ENCODE measurements at regions not wholly inside any gene's neighbourhood (a gene's known extent, or its start where the extent isn't known, plus 50 kb on each side); places are given as distances from the start of the nearest gene placed in this dataset.

DNA sequence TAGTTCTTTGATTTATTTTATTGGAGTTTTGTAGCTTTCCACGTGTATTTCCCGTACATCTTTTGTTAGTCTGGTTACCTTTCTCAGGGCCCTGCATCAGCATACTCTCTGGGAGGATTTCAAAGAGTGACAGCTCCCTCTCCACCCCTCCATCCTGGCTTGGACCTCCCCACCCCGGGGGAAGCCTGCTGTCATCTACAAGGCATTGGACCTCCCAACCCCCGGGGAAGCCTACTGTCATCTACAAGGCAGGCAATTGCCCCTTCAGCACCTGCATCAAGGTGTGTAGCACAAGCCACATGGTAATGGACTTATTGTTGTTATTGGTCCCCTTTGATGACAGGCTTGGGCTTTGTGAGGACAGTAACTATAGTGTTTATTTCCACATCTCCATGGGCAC is 390.1 kb downstream of the TCERG1L start:
- H3K9me2 ChIP-seq (ENCODE audit: insufficient read depth) = no peaks in the 10 kb centered on the region
- ATAC-seq (no peak), DNase-seq (ENCODE audit: low spot score) (no peak)
- TF ChIP-seq JUNB (IDR thresholded peaks at IDR 0.05; ENCODE audit: unreplicated experiment) = no peak
- Mint-ChIP-seq H3K36me3 (ENCODE audit: low read depth) (peaks cover 3% of the 10 kb centered on the region; the same call in 1 of the 3 replicates), H3K27me3 (ENCODE audit: insufficient read depth, low read depth, poor library complexity) (peaks cover 3% of the 10 kb centered on the region), H3K4me3 (no peak overlapping the region), H3K27ac (no peak overlapping the region), H3K4me1 (no peaks in the 10 kb centered on the region), H3K9me3 (peaks cover 27% of the 10 kb centered on the region)
- H3K27ac ChIP-seq (ENCODE audit: low read depth) = no peak overlapping the region
- H2AFZ ChIP-seq = no peak overlapping the region
- no peaks in the 10 kb centered on the region for H3F3A ChIP-seq (replicated peaks; ENCODE audit: low read depth)
- no peaks in the 10 kb centered on the region for H3K4me1 ChIP-seq (ENCODE audit: insufficient read depth)
- no peaks in the 10 kb centered on the region for H4K20me1 ChIP-seq (replicated peaks; ENCODE audit: insufficient read depth)
- no peak overlapping the region for H3K4me3 ChIP-seq
- H3K79me2 ChIP-seq (replicated peaks; ENCODE audit: insufficient read depth) = no peaks in the 10 kb centered on the region
- no peak overlapping the region for H3K4me2 ChIP-seq
- no peaks in the 10 kb centered on the region for H3K27me3 ChIP-seq (ENCODE audit: insufficient read depth)
- no peaks in the 10 kb centered on the region for H3K36me3 ChIP-seq (ENCODE audit: insufficient read depth)

DNA sequence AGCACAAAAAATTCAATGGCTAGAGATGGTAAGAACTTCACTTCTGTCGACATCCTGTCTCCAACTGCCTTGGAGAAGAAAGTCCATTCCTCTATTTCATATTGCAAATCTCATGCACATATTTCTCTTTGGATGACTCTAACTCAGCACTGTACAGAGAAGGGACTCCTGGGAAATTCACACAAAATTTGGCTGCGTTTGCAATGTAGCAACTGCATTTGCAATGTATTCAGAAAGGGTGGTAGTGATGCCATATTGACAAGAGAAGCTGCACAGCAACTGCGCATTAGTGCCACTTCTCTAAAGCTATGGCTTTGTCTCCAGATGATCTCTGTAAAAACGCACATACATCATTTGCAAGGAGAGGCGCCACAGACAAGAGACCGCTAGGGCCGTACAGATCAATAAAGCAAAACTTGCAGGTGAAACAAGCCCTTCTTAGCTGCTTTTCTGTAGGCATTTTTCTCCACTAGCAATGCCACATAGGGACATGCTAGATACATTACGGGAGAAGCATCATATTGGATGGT is 389.5 kb downstream of the TCERG1L start:
- no peak for DNase-seq (ENCODE audit: low spot score)
- Histone ChIP-seq H3K27me3 (ENCODE audit: insufficient read depth) (no peaks in the 10 kb centered on the region), H3F3A (replicated peaks; ENCODE audit: low read depth) (no peaks in the 10 kb centered on the region), H3K79me2 (replicated peaks; ENCODE audit: insufficient read depth) (no peaks in the 10 kb centered on the region), H4K20me1 (replicated peaks; ENCODE audit: insufficient read depth) (no peaks in the 10 kb centered on the region), H3K4me3 (no peak overlapping the region), H3K27ac (ENCODE audit: low read depth) (no peak overlapping the region), H3K4me1 (ENCODE audit: insufficient read depth) (no peaks in the 10 kb centered on the region), H2AFZ (no peak overlapping the region), H3K4me2 (no peak overlapping the region), H3K36me3 (ENCODE audit: insufficient read depth) (no peaks in the 10 kb centered on the region), H3K9me2 (ENCODE audit: insufficient read depth) (no peaks in the 10 kb centered on the region)
- Mint-ChIP-seq H3K4me3 (no peak overlapping the region), H3K27ac (no peak overlapping the region), H3K9me3 (peaks cover 22% of the 10 kb centered on the region), H3K4me1 (no peaks in the 10 kb centered on the region), H3K27me3 (ENCODE audit: insufficient read depth, low read depth, poor library complexity) (peaks cover under 1% of the 10 kb centered on the region), H3K36me3 (ENCODE audit: low read depth) (no peaks in the 10 kb centered on the region)
- ATAC-seq = no peak
- TF ChIP-seq, protein P1, sequence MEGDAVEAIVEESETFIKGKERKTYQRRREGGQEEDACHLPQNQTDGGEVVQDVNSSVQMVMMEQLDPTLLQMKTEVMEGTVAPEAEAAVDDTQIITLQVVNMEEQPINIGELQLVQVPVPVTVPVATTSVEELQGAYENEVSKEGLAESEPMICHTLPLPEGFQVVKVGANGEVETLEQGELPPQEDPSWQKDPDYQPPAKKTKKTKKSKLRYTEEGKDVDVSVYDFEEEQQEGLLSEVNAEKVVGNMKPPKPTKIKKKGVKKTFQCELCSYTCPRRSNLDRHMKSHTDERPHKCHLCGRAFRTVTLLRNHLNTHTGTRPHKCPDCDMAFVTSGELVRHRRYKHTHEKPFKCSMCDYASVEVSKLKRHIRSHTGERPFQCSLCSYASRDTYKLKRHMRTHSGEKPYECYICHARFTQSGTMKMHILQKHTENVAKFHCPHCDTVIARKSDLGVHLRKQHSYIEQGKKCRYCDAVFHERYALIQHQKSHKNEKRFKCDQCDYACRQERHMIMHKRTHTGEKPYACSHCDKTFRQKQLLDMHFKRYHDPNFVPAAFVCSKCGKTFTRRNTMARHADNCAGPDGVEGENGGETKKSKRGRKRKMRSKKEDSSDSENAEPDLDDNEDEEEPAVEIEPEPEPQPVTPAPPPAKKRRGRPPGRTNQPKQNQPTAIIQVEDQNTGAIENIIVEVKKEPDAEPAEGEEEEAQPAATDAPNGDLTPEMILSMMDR (conservative IDR thresholded peaks at IDR 0.05; ENCODE audit: low read depth in 2 of 2) = no peak
- no peak for TF ChIP-seq EZH2 (IDR thresholded peaks at IDR 0.05; ENCODE audit: low read depth, unreplicated experiment)
- TF ChIP-seq ZNF114 (CRISPR knock-in tag; IDR thresholded peaks at IDR 0.05) = no peak
- no peak for TF ChIP-seq EZH2phosphoT487 (IDR thresholded peaks at IDR 0.05; ENCODE audit: unreplicated experiment)
- TF ChIP-seq, protein P2, sequence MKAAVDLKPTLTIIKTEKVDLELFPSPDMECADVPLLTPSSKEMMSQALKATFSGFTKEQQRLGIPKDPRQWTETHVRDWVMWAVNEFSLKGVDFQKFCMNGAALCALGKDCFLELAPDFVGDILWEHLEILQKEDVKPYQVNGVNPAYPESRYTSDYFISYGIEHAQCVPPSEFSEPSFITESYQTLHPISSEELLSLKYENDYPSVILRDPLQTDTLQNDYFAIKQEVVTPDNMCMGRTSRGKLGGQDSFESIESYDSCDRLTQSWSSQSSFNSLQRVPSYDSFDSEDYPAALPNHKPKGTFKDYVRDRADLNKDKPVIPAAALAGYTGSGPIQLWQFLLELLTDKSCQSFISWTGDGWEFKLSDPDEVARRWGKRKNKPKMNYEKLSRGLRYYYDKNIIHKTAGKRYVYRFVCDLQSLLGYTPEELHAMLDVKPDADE (IDR thresholded peaks at IDR 0.05) = no peak
- no peak for TF ChIP-seq CREB1 (CRISPR knock-in tag; IDR thresholded peaks at IDR 0.05; ENCODE audit: low read depth)
- TF ChIP-seq STAT1 (IDR thresholded peaks at IDR 0.05; ENCODE audit: unreplicated experiment) = no peak
- TF ChIP-seq, protein P3, sequence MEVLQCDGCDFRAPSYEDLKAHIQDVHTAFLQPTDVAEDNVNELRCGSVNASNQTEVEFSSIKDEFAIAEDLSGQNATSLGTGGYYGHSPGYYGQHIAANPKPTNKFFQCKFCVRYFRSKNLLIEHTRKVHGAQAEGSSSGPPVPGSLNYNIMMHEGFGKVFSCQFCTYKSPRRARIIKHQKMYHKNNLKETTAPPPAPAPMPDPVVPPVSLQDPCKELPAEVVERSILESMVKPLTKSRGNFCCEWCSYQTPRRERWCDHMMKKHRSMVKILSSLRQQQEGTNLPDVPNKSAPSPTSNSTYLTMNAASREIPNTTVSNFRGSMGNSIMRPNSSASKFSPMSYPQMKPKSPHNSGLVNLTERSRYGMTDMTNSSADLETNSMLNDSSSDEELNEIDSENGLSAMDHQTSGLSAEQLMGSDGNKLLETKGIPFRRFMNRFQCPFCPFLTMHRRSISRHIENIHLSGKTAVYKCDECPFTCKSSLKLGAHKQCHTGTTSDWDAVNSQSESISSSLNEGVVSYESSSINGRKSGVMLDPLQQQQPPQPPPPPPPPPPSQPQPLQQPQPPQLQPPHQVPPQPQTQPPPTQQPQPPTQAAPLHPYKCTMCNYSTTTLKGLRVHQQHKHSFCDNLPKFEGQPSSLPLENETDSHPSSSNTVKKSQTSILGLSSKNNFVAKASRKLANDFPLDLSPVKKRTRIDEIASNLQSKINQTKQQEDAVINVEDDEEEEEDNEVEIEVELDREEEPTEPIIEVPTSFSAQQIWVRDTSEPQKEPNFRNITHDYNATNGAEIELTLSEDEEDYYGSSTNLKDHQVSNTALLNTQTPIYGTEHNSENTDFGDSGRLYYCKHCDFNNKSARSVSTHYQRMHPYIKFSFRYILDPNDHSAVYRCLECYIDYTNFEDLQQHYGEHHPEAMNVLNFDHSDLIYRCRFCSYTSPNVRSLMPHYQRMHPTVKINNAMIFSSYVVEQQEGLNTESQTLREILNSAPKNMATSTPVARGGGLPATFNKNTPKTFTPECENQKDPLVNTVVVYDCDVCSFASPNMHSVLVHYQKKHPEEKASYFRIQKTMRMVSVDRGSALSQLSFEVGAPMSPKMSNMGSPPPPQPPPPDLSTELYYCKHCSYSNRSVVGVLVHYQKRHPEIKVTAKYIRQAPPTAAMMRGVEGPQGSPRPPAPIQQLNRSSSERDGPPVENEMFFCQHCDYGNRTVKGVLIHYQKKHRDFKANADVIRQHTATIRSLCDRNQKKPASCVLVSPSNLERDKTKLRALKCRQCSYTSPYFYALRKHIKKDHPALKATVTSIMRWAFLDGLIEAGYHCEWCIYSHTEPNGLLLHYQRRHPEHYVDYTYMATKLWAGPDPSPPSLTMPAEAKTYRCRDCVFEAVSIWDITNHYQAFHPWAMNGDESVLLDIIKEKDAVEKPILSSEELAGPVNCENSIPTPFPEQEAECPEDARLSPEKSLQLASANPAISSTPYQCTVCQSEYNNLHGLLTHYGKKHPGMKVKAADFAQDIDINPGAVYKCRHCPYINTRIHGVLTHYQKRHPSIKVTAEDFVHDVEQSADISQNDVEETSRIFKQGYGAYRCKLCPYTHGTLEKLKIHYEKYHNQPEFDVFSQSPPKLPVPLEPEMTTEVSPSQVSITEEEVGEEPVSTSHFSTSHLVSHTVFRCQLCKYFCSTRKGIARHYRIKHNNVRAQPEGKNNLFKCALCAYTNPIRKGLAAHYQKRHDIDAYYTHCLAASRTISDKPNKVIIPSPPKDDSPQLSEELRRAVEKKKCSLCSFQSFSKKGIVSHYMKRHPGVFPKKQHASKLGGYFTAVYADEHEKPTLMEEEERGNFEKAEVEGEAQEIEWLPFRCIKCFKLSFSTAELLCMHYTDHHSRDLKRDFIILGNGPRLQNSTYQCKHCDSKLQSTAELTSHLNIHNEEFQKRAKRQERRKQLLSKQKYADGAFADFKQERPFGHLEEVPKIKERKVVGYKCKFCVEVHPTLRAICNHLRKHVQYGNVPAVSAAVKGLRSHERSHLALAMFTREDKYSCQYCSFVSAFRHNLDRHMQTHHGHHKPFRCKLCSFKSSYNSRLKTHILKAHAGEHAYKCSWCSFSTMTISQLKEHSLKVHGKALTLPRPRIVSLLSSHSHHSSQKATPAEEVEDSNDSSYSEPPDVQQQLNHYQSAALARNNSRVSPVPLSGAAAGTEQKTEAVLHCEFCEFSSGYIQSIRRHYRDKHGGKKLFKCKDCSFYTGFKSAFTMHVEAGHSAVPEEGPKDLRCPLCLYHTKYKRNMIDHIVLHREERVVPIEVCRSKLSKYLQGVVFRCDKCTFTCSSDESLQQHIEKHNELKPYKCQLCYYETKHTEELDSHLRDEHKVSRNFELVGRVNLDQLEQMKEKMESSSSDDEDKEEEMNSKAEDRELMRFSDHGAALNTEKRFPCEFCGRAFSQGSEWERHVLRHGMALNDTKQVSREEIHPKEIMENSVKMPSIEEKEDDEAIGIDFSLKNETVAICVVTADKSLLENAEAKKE (CRISPR knock-in tag; IDR thresholded peaks at IDR 0.05) = no peak
- TF ChIP-seq, protein P4, sequence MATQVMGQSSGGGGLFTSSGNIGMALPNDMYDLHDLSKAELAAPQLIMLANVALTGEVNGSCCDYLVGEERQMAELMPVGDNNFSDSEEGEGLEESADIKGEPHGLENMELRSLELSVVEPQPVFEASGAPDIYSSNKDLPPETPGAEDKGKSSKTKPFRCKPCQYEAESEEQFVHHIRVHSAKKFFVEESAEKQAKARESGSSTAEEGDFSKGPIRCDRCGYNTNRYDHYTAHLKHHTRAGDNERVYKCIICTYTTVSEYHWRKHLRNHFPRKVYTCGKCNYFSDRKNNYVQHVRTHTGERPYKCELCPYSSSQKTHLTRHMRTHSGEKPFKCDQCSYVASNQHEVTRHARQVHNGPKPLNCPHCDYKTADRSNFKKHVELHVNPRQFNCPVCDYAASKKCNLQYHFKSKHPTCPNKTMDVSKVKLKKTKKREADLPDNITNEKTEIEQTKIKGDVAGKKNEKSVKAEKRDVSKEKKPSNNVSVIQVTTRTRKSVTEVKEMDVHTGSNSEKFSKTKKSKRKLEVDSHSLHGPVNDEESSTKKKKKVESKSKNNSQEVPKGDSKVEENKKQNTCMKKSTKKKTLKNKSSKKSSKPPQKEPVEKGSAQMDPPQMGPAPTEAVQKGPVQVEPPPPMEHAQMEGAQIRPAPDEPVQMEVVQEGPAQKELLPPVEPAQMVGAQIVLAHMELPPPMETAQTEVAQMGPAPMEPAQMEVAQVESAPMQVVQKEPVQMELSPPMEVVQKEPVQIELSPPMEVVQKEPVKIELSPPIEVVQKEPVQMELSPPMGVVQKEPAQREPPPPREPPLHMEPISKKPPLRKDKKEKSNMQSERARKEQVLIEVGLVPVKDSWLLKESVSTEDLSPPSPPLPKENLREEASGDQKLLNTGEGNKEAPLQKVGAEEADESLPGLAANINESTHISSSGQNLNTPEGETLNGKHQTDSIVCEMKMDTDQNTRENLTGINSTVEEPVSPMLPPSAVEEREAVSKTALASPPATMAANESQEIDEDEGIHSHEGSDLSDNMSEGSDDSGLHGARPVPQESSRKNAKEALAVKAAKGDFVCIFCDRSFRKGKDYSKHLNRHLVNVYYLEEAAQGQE (IDR thresholded peaks at IDR 0.05; ENCODE audit: unreplicated experiment) = no peak

All from GM23338 (cell line).